Activated CD4-positive, alpha-beta memory T cell treated with anti-CD3 and anti-CD28 coated beads, Interleukin-2, amount 10 ng/mL, durations not matched to agents 7 days and 5 days (primary cell): ENCODE measurements at regions not wholly inside any gene's neighbourhood (a gene's known extent, or its start where the extent isn't known, plus 50 kb on each side); places are given as distances from the start of the nearest gene placed in this dataset.

Source experiments
- CTCF ChIA-PET: fragments of 350-600 bp; sonication (Branson Sonifier 250); formaldehyde crosslinking; loops from one replicate; lab custom pipeline; 2021; ENCODE audit warnings: antibody characterized with exemption, inconsistent platforms; lab: Charles Lee
- POLR2A ChIA-PET: fragments of 350-600 bp; sonication (Branson Sonifier 250); formaldehyde crosslinking; loops from one replicate; lab custom pipeline; 2021; ENCODE audit warnings: antibody characterized with exemption; lab: Charles Lee
- DNase-seq: peaks from one replicate; pipeline ENCODE4 v3.0.0-alpha.2; 2020
- H3K27ac Mint-ChIP-seq: one replicate; pipeline ENCODE4 v1.8.0; 2021; ENCODE audit warnings: mild to moderate bottlenecking, mixed read lengths
- H3K27me3 Mint-ChIP-seq: one replicate; pipeline ENCODE4 v1.8.0; 2021; ENCODE audit warnings: mixed read lengths
- H3K36me3 Mint-ChIP-seq: one replicate; pipeline ENCODE4 v1.8.0; 2021; ENCODE audit warnings: low read depth, mixed read lengths
- H3K4me1 Mint-ChIP-seq: one replicate; pipeline ENCODE4 v1.8.0; 2021; ENCODE audit warnings: mixed read lengths
- H3K4me3 Mint-ChIP-seq: one replicate; pipeline ENCODE4 v1.8.0; 2021; ENCODE audit warnings: mild to moderate bottlenecking, mixed read lengths
- H3K9me3 Mint-ChIP-seq: one replicate; pipeline ENCODE4 v1.8.0; 2021; ENCODE audit warnings: mixed read lengths

DNA sequence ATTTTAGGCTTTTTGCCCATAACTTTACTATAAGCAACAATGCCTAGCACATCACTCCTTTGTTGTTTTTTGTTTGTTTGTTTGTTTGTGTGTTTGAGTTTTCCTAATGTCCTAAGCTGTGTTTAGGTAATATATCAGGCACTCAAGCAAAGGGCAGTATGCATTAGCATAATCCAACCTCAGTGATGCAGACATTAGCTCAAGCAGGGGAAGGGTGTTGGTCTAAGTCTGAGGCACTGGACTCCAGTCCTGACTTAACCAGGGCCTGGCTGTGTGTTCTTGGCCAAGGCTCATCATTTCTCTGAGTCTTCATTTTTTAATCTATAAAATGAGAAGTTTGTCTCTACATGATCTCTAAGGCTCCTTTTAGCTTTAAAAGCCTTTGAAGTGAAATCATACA lies 65.9 kb upstream of the RFC3 start:
- Mint-ChIP-seq H3K9me3 (no peaks in the 10 kb centered on the region), H3K27me3 (no peaks in the 10 kb centered on the region), H3K36me3 (no peaks in the 10 kb centered on the region), H3K4me3 (no peak overlapping the region), H3K27ac (no peak overlapping the region), H3K4me1 (no peaks in the 10 kb centered on the region)
- ChIA-PET CTCF (no interaction called here), POLR2A (no interaction called here)
- DNase-seq = no peak

DNA sequence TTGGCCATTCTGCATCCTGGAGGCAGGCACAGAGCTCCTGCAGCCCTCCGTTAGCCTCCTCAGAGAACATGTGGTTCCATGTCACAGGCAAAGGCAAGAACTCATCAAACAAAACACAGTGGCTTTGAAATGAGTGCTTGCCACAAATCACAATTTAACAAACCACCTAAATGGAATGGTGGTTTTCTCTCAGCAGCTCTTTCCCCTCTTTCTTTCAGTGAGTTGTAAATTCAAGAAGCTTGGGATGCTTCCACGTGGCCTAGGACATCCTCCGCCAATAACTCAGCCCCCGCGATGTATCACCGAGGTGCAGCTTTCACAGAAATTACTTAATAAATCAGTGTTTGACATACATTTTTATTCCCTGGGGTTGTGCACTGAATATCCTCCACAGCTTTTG lies 65.4 kb upstream of the RFC3 start:
- Mint-ChIP-seq H3K4me3 (no peak overlapping the region), H3K27ac (no peak overlapping the region), H3K4me1 (no peaks in the 10 kb centered on the region), H3K9me3 (no peaks in the 10 kb centered on the region), H3K36me3 (no peaks in the 10 kb centered on the region), H3K27me3 (no peaks in the 10 kb centered on the region)
- CTCF ChIA-PET = no interaction called here
- no peak for DNase-seq
- POLR2A ChIA-PET = no interaction called here

DNA sequence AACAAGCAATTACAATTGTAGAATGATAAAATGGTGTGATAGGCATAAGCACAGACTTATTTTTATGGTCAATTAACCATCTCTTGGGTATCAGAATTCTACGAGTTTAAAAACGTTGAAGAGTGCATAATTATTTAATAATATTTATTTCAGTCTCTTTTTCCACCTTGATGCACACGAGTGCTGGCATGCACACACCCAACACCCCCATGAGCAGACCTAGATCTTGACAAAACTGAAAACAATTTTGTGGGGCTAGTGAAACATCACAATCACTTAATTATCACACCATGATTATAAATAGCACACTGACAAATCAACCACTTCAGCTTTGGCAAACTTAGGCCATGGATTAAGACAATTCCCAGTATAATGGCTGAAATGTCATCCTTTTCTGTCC lies 61.0 kb upstream of the RFC3 start:
- H3K4me3 Mint-ChIP-seq = no peak overlapping the region
- POLR2A ChIA-PET = no interaction called here
- H3K9me3 Mint-ChIP-seq = no peaks in the 10 kb centered on the region
- no peak for DNase-seq
- H3K27ac Mint-ChIP-seq = no peak overlapping the region
- no peaks in the 10 kb centered on the region for H3K36me3 Mint-ChIP-seq
- H3K27me3 Mint-ChIP-seq = no peaks in the 10 kb centered on the region
- CTCF ChIA-PET = no interaction called here
- H3K4me1 Mint-ChIP-seq = no peaks in the 10 kb centered on the region

DNA sequence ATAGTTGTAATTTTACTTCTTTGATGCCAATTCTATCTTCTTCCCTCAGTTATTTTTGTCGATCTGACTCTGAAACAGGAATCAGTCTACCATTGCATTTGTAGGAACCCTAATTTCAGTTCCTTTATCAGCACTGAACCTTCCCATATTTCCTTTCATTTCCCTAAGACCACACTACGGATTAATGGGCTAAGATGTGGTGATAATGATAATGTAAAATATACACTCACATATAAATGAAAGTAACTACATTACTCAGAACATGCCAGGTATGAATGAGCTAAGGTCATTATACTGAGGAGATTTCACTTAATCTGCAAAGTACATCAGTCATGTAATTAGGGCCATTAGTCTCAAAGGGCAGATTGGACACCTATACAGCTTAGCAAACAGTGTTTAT lies 60.2 kb upstream of the RFC3 start:
- H3K4me3 Mint-ChIP-seq = no peak overlapping the region
- H3K27ac Mint-ChIP-seq = no peak overlapping the region
- POLR2A ChIA-PET = no interaction called here
- peaks cover 1% of the 10 kb centered on the region for H3K4me1 Mint-ChIP-seq
- no peaks in the 10 kb centered on the region for H3K36me3 Mint-ChIP-seq
- CTCF ChIA-PET = interaction anchor here (0.6 kb wide), 1 partner anchor 532 kb away, joined by 6 read pairs; no protein-coding TSS in a partner anchor
- no peaks in the 10 kb centered on the region for H3K27me3 Mint-ChIP-seq
- no peaks in the 10 kb centered on the region for H3K9me3 Mint-ChIP-seq
- no peak for DNase-seq

DNA sequence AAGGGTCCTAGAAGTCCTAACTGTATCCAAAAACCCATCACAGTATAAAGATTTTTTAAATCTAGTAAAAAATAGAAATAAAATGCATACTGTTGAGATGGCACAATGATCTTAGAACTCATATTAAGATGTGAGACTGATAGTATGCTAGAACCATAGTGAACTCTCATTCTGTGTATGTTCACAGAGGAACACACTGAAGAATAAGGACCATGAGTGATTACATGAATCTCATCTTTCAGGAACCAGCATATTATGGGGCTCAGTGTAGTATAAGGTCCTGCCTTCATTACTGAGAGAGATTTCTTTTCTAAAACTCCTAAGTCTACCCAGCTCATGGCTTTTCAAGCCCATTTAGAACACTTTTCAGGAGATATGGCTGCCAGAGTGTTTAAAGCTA lies 59.8 kb upstream of the RFC3 start:
- ChIA-PET POLR2A (no interaction called here), CTCF (interaction anchor here (0.6 kb wide), 1 partner anchor 532 kb away, joined by 6 read pairs; no protein-coding TSS in a partner anchor)

DNA sequence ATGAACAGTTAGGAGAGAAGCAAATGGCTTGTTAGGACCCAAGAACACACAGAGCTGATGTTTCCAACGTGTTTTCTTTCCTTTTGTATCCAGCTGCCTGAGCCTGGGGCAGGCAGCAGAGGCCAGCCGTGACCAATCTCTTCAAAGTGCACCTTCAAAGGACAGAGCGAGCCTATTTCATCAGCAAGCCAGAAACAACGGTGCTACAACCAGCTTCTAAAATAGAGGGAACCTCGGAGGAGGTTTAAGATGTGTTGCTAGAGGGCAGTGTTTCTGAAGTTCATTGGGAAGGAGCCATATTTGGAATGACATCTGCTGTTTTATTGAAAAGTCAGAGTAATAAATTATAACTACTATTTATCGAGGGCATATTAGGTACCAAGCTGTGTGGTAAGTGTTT lies 56.2 kb upstream of the RFC3 start:
- H3K4me1 Mint-ChIP-seq = peaks cover 7% of the 10 kb centered on the region
- H3K36me3 Mint-ChIP-seq = no peaks in the 10 kb centered on the region
- H3K27ac Mint-ChIP-seq = no peak overlapping the region
- H3K27me3 Mint-ChIP-seq = peaks cover 4% of the 10 kb centered on the region
- no peaks in the 10 kb centered on the region for H3K9me3 Mint-ChIP-seq
- H3K4me3 Mint-ChIP-seq = no peak overlapping the region
- ChIA-PET CTCF (no interaction called here), POLR2A (no interaction called here)
- DNase-seq = no peak

More for the DNA sequence above, 59.8 kb upstream of the RFC3 start:
- Mint-ChIP-seq H3K27ac (no peak overlapping the region), H3K27me3 (no peaks in the 10 kb centered on the region), H3K4me3 (no peak overlapping the region), H3K36me3 (no peaks in the 10 kb centered on the region), H3K4me1 (peaks cover 4% of the 10 kb centered on the region), H3K9me3 (no peaks in the 10 kb centered on the region)
- no peak for DNase-seq

DNA sequence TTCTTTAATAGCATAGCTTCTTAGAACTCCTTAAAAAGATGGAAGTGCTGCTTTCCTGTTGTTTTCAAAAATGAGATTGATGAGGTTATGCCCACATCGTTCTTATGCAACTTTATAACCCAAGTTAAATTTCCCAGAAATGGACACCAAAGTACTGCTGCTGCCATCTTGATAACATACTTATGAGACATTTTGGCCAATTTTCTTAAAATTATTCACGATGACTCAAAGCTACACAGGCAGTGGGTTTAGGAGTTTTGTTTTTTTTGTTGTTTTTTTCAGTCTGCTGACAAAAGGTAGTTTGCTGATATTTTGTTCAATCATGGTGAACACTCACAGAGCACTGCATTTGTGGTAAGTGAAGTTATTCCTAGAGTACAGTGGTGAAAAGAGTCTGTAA lies 54.9 kb upstream of the RFC3 start:
- ChIA-PET CTCF (no interaction called here), POLR2A (no interaction called here)
- H3K4me1 Mint-ChIP-seq = peaks cover 7% of the 10 kb centered on the region
- H3K4me3 Mint-ChIP-seq = no peak overlapping the region
- no peak overlapping the region for H3K27ac Mint-ChIP-seq
- peaks cover 9% of the 10 kb centered on the region for H3K27me3 Mint-ChIP-seq
- DNase-seq = no peak
- no peaks in the 10 kb centered on the region for H3K36me3 Mint-ChIP-seq
- no peaks in the 10 kb centered on the region for H3K9me3 Mint-ChIP-seq

DNA sequence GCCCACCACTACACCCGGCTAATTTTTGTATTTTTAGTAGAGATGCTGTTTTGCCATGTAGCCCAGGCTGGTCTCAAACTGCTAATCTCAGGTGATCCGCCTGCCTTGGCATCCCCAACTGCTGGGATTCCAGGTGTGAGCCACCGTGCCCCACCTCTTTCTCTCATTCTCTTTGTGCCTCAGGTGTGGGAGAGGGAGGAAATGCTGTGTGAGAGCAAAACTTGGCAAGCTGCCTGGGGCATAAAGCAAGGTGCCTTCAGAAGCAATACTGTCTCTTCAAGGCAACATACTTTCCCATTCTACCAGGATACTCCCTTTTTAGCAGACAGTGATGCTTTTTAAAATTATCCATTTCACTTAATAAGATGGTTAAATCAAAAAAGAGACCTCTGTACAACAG lies 53.2 kb upstream of the RFC3 start:
- H3K27ac Mint-ChIP-seq = no peak overlapping the region
- no peak overlapping the region for H3K4me3 Mint-ChIP-seq
- H3K9me3 Mint-ChIP-seq = no peaks in the 10 kb centered on the region
- ChIA-PET CTCF (no interaction called here), POLR2A (no interaction called here)
- H3K4me1 Mint-ChIP-seq = peaks cover 7% of the 10 kb centered on the region
- DNase-seq = no peak
- H3K36me3 Mint-ChIP-seq = no peaks in the 10 kb centered on the region
- H3K27me3 Mint-ChIP-seq = peaks cover 16% of the 10 kb centered on the region

DNA sequence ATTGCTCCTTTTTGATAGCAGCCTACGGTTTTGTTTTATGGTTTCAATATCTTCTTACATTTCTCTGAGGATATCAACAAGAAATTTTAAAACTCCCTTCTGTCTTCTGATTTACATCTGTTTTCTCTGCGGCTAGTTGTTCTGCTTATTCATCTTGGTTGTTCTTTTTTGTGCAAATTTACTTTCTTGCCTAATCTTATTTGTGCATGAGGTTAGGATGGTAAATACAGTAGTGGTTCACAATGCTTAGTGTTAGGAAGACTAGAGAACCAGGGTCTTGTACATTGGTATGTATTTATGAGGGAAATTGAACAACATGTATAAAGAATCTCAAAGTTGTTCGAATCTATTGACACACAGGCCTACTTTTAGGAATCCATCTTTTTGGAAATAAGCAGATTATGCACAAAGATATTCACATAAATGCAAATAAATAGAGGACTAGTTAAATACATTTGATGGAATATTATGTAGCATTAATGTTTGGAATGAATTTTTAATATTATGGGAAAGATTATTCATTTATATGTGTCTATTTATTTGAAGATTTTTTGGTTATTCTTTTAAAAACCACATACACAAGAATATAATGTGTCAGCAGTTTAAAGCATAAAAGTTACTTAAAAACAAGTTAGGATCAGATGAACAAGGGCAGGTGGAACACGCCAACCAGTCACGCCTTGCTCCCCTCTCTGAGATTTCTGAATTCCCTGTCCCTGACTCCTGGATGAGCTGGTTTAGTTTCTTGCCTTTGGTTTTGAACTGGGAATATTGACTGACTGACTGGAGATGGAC lies 51.4 kb upstream of the RFC3 start:
- H3K9me3 Mint-ChIP-seq = no peaks in the 10 kb centered on the region
- no peaks in the 10 kb centered on the region for H3K36me3 Mint-ChIP-seq
- H3K27me3 Mint-ChIP-seq = peaks cover 16% of the 10 kb centered on the region
- H3K27ac Mint-ChIP-seq = no peak overlapping the region
- DNase-seq = no peak
- peaks cover 7% of the 10 kb centered on the region for H3K4me1 Mint-ChIP-seq
- ChIA-PET POLR2A (no interaction called here), CTCF (interaction anchor here (0.7 kb wide), 1 partner anchor 281 kb away, joined by 3 read pairs; no protein-coding TSS in a partner anchor)
- H3K4me3 Mint-ChIP-seq = no peak overlapping the region

DNA sequence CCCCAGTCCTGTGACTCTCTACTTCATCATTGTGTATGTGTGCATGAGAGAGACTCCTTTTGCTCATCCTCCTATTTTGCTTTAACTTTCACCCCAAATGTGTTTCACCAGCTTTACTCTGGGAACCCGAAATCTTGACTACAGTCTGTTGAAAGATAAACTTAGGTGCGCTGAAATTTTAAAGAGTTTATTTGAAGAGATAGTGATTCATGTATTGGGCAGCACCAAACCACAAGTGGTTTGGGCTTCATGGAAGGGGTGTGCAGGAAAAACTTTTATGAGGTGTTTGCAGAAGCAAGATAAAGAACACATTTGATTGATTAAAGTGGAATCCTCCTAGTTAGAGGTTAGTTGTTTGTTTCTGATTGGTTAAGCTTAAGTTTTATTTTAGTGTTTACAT lies 50.8 kb upstream of the RFC3 start:
- Mint-ChIP-seq H3K4me3 (no peak overlapping the region), H3K4me1 (peaks cover 7% of the 10 kb centered on the region), H3K27me3 (peaks cover 16% of the 10 kb centered on the region), H3K9me3 (no peaks in the 10 kb centered on the region), H3K36me3 (no peaks in the 10 kb centered on the region), H3K27ac (no peak overlapping the region)
- ChIA-PET CTCF (interaction anchor here (0.7 kb wide), 1 partner anchor 282 kb away, joined by 3 read pairs; no protein-coding TSS in a partner anchor), POLR2A (no interaction called here)
- no peak for DNase-seq
